ENCODE measurements at regions not wholly inside any gene's neighbourhood (a gene's known extent, or its start where the extent isn't known, plus 50 kb on each side); places are given as distances from the start of the nearest gene placed in this dataset.

- Histone ChIP-seq H3K4me3 (ENCODE audit: low read depth in 2 of 2, low read length in 2 of 2) (no peak overlapping the region), H3K27me3 (ENCODE audit: control insufficient read depth, insufficient read depth, low read length) (no peaks in the 10 kb centered on the region), H3K9me3 (ENCODE audit: control insufficient read depth, insufficient read depth, low read depth, low read length) (no peaks in the 10 kb centered on the region), H3K4me1 (ENCODE audit: control insufficient read depth, insufficient read depth, low read length) (no peaks in the 10 kb centered on the region), H3K27ac (ENCODE audit: low read length) (no peak overlapping the region), H3K36me3 (ENCODE audit: control insufficient read depth, insufficient read depth, low read length) (no peaks in the 10 kb centered on the region)
- no peak for TF ChIP-seq SIN3A (IDR thresholded peaks at IDR 0.05; ENCODE audit: borderline replicate concordance, insufficient read depth, low read depth, low read length)
- TF ChIP-seq POLR2AphosphoS5 (IDR thresholded peaks at IDR 0.05; ENCODE audit: low read depth, low read length), result no peak
- TF ChIP-seq, protein P1, sequence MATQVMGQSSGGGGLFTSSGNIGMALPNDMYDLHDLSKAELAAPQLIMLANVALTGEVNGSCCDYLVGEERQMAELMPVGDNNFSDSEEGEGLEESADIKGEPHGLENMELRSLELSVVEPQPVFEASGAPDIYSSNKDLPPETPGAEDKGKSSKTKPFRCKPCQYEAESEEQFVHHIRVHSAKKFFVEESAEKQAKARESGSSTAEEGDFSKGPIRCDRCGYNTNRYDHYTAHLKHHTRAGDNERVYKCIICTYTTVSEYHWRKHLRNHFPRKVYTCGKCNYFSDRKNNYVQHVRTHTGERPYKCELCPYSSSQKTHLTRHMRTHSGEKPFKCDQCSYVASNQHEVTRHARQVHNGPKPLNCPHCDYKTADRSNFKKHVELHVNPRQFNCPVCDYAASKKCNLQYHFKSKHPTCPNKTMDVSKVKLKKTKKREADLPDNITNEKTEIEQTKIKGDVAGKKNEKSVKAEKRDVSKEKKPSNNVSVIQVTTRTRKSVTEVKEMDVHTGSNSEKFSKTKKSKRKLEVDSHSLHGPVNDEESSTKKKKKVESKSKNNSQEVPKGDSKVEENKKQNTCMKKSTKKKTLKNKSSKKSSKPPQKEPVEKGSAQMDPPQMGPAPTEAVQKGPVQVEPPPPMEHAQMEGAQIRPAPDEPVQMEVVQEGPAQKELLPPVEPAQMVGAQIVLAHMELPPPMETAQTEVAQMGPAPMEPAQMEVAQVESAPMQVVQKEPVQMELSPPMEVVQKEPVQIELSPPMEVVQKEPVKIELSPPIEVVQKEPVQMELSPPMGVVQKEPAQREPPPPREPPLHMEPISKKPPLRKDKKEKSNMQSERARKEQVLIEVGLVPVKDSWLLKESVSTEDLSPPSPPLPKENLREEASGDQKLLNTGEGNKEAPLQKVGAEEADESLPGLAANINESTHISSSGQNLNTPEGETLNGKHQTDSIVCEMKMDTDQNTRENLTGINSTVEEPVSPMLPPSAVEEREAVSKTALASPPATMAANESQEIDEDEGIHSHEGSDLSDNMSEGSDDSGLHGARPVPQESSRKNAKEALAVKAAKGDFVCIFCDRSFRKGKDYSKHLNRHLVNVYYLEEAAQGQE (IDR thresholded peaks at IDR 0.05; ENCODE audit: insufficient read depth in 1 of 2, low read depth in 2 of 2, low read length in 1 of 2), result no peak
- TF ChIP-seq TCF7L2 (IDR thresholded peaks at IDR 0.05; ENCODE audit: low read depth, low read length), result no peak
- TF ChIP-seq, protein P2, sequence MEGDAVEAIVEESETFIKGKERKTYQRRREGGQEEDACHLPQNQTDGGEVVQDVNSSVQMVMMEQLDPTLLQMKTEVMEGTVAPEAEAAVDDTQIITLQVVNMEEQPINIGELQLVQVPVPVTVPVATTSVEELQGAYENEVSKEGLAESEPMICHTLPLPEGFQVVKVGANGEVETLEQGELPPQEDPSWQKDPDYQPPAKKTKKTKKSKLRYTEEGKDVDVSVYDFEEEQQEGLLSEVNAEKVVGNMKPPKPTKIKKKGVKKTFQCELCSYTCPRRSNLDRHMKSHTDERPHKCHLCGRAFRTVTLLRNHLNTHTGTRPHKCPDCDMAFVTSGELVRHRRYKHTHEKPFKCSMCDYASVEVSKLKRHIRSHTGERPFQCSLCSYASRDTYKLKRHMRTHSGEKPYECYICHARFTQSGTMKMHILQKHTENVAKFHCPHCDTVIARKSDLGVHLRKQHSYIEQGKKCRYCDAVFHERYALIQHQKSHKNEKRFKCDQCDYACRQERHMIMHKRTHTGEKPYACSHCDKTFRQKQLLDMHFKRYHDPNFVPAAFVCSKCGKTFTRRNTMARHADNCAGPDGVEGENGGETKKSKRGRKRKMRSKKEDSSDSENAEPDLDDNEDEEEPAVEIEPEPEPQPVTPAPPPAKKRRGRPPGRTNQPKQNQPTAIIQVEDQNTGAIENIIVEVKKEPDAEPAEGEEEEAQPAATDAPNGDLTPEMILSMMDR (IDR thresholded peaks at IDR 0.05), result no peak
- ATAC-seq (no peak), DNase-seq (ENCODE audit: low read depth, low spot score) (no peak)
- in situ Hi-C loops (cut with HindIII; ENCODE audit: low pct_unique_long_range_greater_than_20kb, low sequenced_read_pairs) (no loop called here), intact Hi-C loops (cut with micrococcal nuclease; ENCODE audit: unreplicated experiment) (no loop called here)
- ChIA-PET POLR2A (no interaction called here), CTCF (no interaction called here)
- BruUV-seq (replicated peaks), result no TSS peak
Observed at GRCh38 chr2:150925611-150926010, 336.1 kb downstream of the RBM43 start.

- ChIA-PET POLR2A (no interaction called here), CTCF (no interaction called here)
- no peak overlapping the region for H3K27ac ChIP-seq (ENCODE audit: low read length)
- intact Hi-C loops (cut with micrococcal nuclease; ENCODE audit: unreplicated experiment) (no loop called here), in situ Hi-C loops (cut with HindIII; ENCODE audit: low pct_unique_long_range_greater_than_20kb, low sequenced_read_pairs) (no loop called here)
- no peaks in the 10 kb centered on the region for H3K9me3 ChIP-seq (ENCODE audit: control insufficient read depth, insufficient read depth, low read depth, low read length)
- no peak overlapping the region for H3K4me3 ChIP-seq (ENCODE audit: low read depth in 2 of 2, low read length in 2 of 2)
- DNase-seq (ENCODE audit: low read depth, low spot score) (no peak), ATAC-seq (no peak)
- BruUV-seq (replicated peaks), result no TSS peak
- H3K4me1 ChIP-seq (ENCODE audit: control insufficient read depth, insufficient read depth, low read length), result no peaks in the 10 kb centered on the region
- TF ChIP-seq POLR2AphosphoS5 (IDR thresholded peaks at IDR 0.05; ENCODE audit: low read depth, low read length), result no peak
- H3K27me3 ChIP-seq (ENCODE audit: control insufficient read depth, insufficient read depth, low read length), result no peaks in the 10 kb centered on the region
- no peaks in the 10 kb centered on the region for H3K36me3 ChIP-seq (ENCODE audit: control insufficient read depth, insufficient read depth, low read length)
Observed at GRCh38 chr2:150924878-150925277, 336.8 kb downstream of the RBM43 start.

GRCh38 chr2:150919901-150920300 is 341.8 kb downstream of the RBM43 start:
- H3K4me1 ChIP-seq (ENCODE audit: control insufficient read depth, insufficient read depth, low read length), result no peaks in the 10 kb centered on the region
- H3K36me3 ChIP-seq (ENCODE audit: control insufficient read depth, insufficient read depth, low read length), result no peaks in the 10 kb centered on the region
- POLR2A ChIA-PET, result no interaction called here
- no peak overlapping the region for H3K27ac ChIP-seq (ENCODE audit: low read length)
- CTCF ChIA-PET, result no interaction called here
- ATAC-seq, result no peak
- no peaks in the 10 kb centered on the region for H3K27me3 ChIP-seq (ENCODE audit: control insufficient read depth, insufficient read depth, low read length)
- in situ Hi-C loops (cut with HindIII; ENCODE audit: low pct_unique_long_range_greater_than_20kb, low sequenced_read_pairs), result no loop called here
- no peaks in the 10 kb centered on the region for H3K9me3 ChIP-seq (ENCODE audit: control insufficient read depth, insufficient read depth, low read depth, low read length)
- intact Hi-C loops (cut with micrococcal nuclease; ENCODE audit: unreplicated experiment), result no loop called here
- BruUV-seq (replicated peaks), result no TSS peak
- H3K4me3 ChIP-seq (ENCODE audit: low read depth in 2 of 2, low read length in 2 of 2), result no peak overlapping the region
- TF ChIP-seq, protein P2 (IDR thresholded peaks at IDR 0.05), result no peak
- TF ChIP-seq, protein P1 (IDR thresholded peaks at IDR 0.05; ENCODE audit: insufficient read depth in 1 of 2, low read depth in 2 of 2, low read length in 1 of 2), result no peak
- DNase-seq (ENCODE audit: low read depth, low spot score), result no peak
